ENCODE measurements at regions not wholly inside any gene's neighbourhood (a gene's known extent, or its start where the extent isn't known, plus 50 kb on each side); places are given as distances from the start of the nearest gene placed in this dataset.
"Not testable (repeated sequence)": the region's sequence is repeated elsewhere in the genome, so short reads cannot be mapped to it uniquely, and the experiment has no call there.

GRCh38 chr21:9014243-9014734 is 1507.1 kb upstream of the TPTE start:
- not testable (repeated sequence) for TF ChIP-seq CTCF, POLR2A (IDR thresholded peaks at IDR 0.05)

Measured in thyroid gland (tissue), 4 donors.